Right atrium auricular region (tissue), 2 donors: ENCODE measurements at regions not wholly inside any gene's neighbourhood (a gene's known extent, or its start where the extent isn't known, plus 50 kb on each side); places are given as distances from the start of the nearest gene placed in this dataset.

Experiments
- DNase-seq: peaks from one replicate; pipeline ENCODE4 v3.0.0-alpha.2; 2019; ENCODE audit warnings: low spot score
- H3K27ac ChIP-seq, 2 donors: fragments of 200-600 bp; sonication (generic); 1 replicate in 1 of 2; 2 replicates in 1 of 2; pipeline ENCODE4 v1.5.1; 2016 to 2019
- H3K27me3 ChIP-seq, 2 donors: fragments of 200-600 bp; sonication (generic); one replicate each; pipeline versions ENCODE4 v1.5.1 to v1.6.0; 2017 to 2019
- H3K36me3 ChIP-seq: fragments of 200-600 bp; sonication (generic); one replicate; pipeline ENCODE4 v1.5.1; 2016
- H3K4me1 ChIP-seq, 2 donors: fragments of 200-600 bp; sonication (generic); one replicate each; pipeline versions ENCODE4 v1.5.1 to v1.6.0; 2017 to 2019
- H3K4me3 ChIP-seq, 2 donors: fragments of 200-600 bp; sonication (generic); 1 replicate in 1 of 2; 2 replicates in 1 of 2; pipeline ENCODE4 v1.5.1; 2017 to 2019; ENCODE audit warnings: mild to moderate bottlenecking in 1 of 2, moderate library complexity in 1 of 2
- H3K9me3 ChIP-seq, 2 donors: fragments of 200-600 bp; sonication (generic); one replicate each; pipeline ENCODE4 v1.5.1; 2019
- TF ChIP-seq, protein P1 (sequence below), 2 donors: fragments of 200-600 bp; sonication (generic); IDR thresholded peaks; one replicate each; pipeline ENCODE4 v1.5.1; 2019; ENCODE audit warnings: antibody characterized with exemption in 2 of 2

GRCh38 chr7:15094989-15095388, 192.4 kb upstream of the DGKB start:
- H3K27me3 ChIP-seq, result no peaks in the 10 kb centered on the region
- H3K9me3 ChIP-seq, result no peaks in the 10 kb centered on the region
- TF ChIP-seq, protein P1, sequence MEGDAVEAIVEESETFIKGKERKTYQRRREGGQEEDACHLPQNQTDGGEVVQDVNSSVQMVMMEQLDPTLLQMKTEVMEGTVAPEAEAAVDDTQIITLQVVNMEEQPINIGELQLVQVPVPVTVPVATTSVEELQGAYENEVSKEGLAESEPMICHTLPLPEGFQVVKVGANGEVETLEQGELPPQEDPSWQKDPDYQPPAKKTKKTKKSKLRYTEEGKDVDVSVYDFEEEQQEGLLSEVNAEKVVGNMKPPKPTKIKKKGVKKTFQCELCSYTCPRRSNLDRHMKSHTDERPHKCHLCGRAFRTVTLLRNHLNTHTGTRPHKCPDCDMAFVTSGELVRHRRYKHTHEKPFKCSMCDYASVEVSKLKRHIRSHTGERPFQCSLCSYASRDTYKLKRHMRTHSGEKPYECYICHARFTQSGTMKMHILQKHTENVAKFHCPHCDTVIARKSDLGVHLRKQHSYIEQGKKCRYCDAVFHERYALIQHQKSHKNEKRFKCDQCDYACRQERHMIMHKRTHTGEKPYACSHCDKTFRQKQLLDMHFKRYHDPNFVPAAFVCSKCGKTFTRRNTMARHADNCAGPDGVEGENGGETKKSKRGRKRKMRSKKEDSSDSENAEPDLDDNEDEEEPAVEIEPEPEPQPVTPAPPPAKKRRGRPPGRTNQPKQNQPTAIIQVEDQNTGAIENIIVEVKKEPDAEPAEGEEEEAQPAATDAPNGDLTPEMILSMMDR (IDR thresholded peaks at IDR 0.05), result no peak
- H3K27ac ChIP-seq, result no peak overlapping the region
- no peak for DNase-seq
- no peak overlapping the region for H3K4me3 ChIP-seq
- H3K36me3 ChIP-seq, result no peaks in the 10 kb centered on the region
- H3K4me1 ChIP-seq, result no peaks in the 10 kb centered on the region

- Histone ChIP-seq H3K27me3 (no peaks in the 10 kb centered on the region), H3K4me3 (no peak overlapping the region), H3K36me3 (no peaks in the 10 kb centered on the region), H3K27ac (no peak overlapping the region), H3K9me3 (no peaks in the 10 kb centered on the region), H3K4me1 (no peaks in the 10 kb centered on the region)
- DNase-seq, result no peak
- TF ChIP-seq, protein P1 (IDR thresholded peaks at IDR 0.05), result no peak
Measured at GRCh38 chr7:15087771-15088170, 185.2 kb upstream of the DGKB start.

DNA sequence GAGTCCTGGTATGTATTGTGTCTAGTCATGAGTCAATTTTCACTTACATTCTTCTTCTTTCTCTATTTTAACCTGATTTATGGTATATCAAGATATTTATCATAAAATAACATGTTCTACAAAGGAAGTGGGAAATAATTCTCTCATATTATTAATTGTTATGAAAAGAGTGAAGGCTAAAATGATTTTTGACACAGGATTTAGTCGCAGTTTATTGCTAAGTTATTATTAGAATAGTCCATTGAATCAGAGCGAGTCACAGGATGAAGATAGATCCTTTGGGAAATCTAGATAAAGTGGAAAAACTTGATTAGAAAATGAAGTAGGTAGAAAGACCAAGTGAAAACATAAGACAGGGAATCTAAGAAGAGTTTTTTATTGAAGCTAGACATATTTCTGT, 184.3 kb upstream of the DGKB start:
- no peak for DNase-seq
- TF ChIP-seq, protein P1 (IDR thresholded peaks at IDR 0.05), result no peak
- Histone ChIP-seq H3K4me3 (no peak overlapping the region), H3K9me3 (no peaks in the 10 kb centered on the region), H3K27me3 (no peaks in the 10 kb centered on the region), H3K36me3 (no peaks in the 10 kb centered on the region), H3K4me1 (no peaks in the 10 kb centered on the region), H3K27ac (no peak overlapping the region)

- no peaks in the 10 kb centered on the region for H3K9me3 ChIP-seq
- H3K27me3 ChIP-seq, result no peaks in the 10 kb centered on the region
- TF ChIP-seq, protein P1 (IDR thresholded peaks at IDR 0.05), result no peak
Measured at GRCh38 chr7:15086131-15086611, 183.6 kb upstream of the DGKB start.

GRCh38 chr7:15085366-15085765, 182.8 kb upstream of the DGKB start:
- H3K4me1 ChIP-seq, result no peaks in the 10 kb centered on the region
- no peak overlapping the region for H3K27ac ChIP-seq
- DNase-seq, result no peak
- no peaks in the 10 kb centered on the region for H3K27me3 ChIP-seq
- no peak overlapping the region for H3K4me3 ChIP-seq
- TF ChIP-seq, protein P1 (IDR thresholded peaks at IDR 0.05), result no peak
- no peaks in the 10 kb centered on the region for H3K9me3 ChIP-seq
- no peaks in the 10 kb centered on the region for H3K36me3 ChIP-seq

More at GRCh38 chr7:15086131-15086611, 183.6 kb upstream of the DGKB start:
- Histone ChIP-seq H3K4me1 (no peaks in the 10 kb centered on the region), H3K36me3 (no peaks in the 10 kb centered on the region), H3K4me3 (no peak overlapping the region), H3K27ac (no peak overlapping the region)
- DNase-seq, result no peak

DNA sequence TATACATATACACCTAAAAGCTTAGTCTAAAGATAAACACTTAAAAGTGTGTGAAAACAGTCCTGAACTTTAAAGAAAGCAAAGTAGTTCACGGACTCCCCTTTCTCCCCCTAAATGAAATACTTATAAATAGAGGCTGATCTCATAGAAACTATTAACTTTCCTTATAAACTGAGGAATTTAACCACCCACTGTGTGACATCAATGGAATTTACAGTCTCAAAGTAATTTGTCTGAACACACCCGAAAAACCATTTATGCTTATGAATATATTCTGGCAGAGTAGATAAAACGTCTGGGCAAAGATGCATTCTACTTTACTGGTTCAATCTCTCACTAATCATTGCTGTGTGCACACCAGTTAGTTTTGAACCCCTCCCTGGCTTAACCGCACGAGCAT, 181.8 kb upstream of the DGKB start:
- TF ChIP-seq, protein P1 (IDR thresholded peaks at IDR 0.05), result no peak
- Histone ChIP-seq H3K4me3 (no peak overlapping the region), H3K27me3 (no peaks in the 10 kb centered on the region), H3K9me3 (no peaks in the 10 kb centered on the region), H3K36me3 (no peaks in the 10 kb centered on the region), H3K27ac (no peak overlapping the region), H3K4me1 (no peaks in the 10 kb centered on the region)
- no peak for DNase-seq
